Prostate gland (tissue), 2 donors: ENCODE measurements at regions not wholly inside any gene's neighbourhood (a gene's known extent, or its start where the extent isn't known, plus 50 kb on each side); places are given as distances from the start of the nearest gene placed in this dataset.
"Not testable (repeated sequence)": the region's sequence is repeated elsewhere in the genome, so short reads cannot be mapped to it uniquely, and the experiment has no call there.

Experiments
- DNase-seq: peaks from one replicate; pipeline ENCODE4 v3.0.0-alpha.2; 2019; ENCODE audit warnings: low spot score
- H3K27ac ChIP-seq, 2 donors: fragments of 200-600 bp; sonication (generic); 2 replicates each; pipeline ENCODE4 v1.5.1; 2017 to 2019
- H3K27me3 ChIP-seq: fragments of 200-600 bp; sonication (generic); replicated peaks from 2 replicates; pipeline ENCODE4 v1.5.1; 2019; ENCODE audit not compliant: insufficient read depth
- H3K36me3 ChIP-seq, 2 donors: fragments of 200-600 bp; sonication (generic); 1 replicate in 1 of 2; 2 replicates in 1 of 2; pipeline versions ENCODE4 v1.5.1 to v1.8.1; 2017 to 2019
- H3K4me1 ChIP-seq: fragments of 200-600 bp; sonication (generic); replicated peaks from 2 replicates; pipeline ENCODE4 v1.5.1; 2019
- H3K4me3 ChIP-seq, 2 donors: fragments of 200-600 bp; sonication (generic); 2 replicates each; pipeline ENCODE4 v1.5.1; 2017 to 2019
- H3K9me3 ChIP-seq: fragments of 200-600 bp; sonication (generic); 2 replicates; pipeline ENCODE4 v1.5.1; 2017
- CTCF ChIP-seq, 4 experiments: fragments of 200-600 bp in 2 of 4; fragments of 450-650 bp in 2 of 4; sonication (generic) in 2 of 4; IDR thresholded peaks; 1 replicate in 3 of 4; 2 replicates in 1 of 4; pipeline ENCODE4 v1.5.1; 2016 to 2019; ENCODE audit warnings: antibody characterized with exemption in 4 of 4, mild to moderate bottlenecking in 2 of 4, moderate library complexity in 2 of 4
- POLR2A ChIP-seq: fragments of 450-650 bp; IDR thresholded peaks from one replicate; pipeline ENCODE4 v1.6.1; 2016; ENCODE audit warnings: antibody characterized with exemption, mild to moderate bottlenecking
- POLR2AphosphoS5 ChIP-seq: sonication (generic); formaldehyde crosslinking; IDR thresholded peaks from one replicate; pipeline ENCODE4 v1.6.1; 2017; ENCODE audit warnings: antibody characterized with exemption
- WGBS: methylation state at CpG from one replicate; pipeline ENCODE4 v1.1.5; 2018; 5-methylcytosine and 5-hydroxymethylcytosine counted together
- intact Hi-C: fragments of 100-400 bp; cut with DNase I; formaldehyde crosslinking; loops from one replicate; pipeline ENCODE4 v1.14.2; 2022

GRCh38 chr11:69948256-69949141 lies 129.3 kb upstream of the FGF3 start:
- 65% methylated on average over 24 of the region's 24 CpGs for WGBS
- H3K4me1 ChIP-seq, result no peaks in the 10 kb centered on the region
- H3K4me3 ChIP-seq, result no peak overlapping the region
- H3K9me3 ChIP-seq, result no peaks in the 10 kb centered on the region
- no peak for DNase-seq
- no peaks in the 10 kb centered on the region for H3K36me3 ChIP-seq
- no peak overlapping the region for H3K27ac ChIP-seq
- TF ChIP-seq POLR2A, result no peak
- TF ChIP-seq POLR2AphosphoS5, result no peak
- peak in 1 of 4 experiments; percentile 22 for TF ChIP-seq CTCF (IDR thresholded peaks at IDR 0.05)
- intact Hi-C loops, result no loop called here
- H3K27me3 ChIP-seq, result no peaks in the 10 kb centered on the region

- no peak for DNase-seq
- no peak overlapping the region for H3K4me3 ChIP-seq
- no peak for TF ChIP-seq POLR2AphosphoS5
- TF ChIP-seq POLR2A, result no peak
- TF ChIP-seq CTCF (IDR thresholded peaks at IDR 0.05), result no peak
- H3K4me1 ChIP-seq, result no peaks in the 10 kb centered on the region
- H3K27ac ChIP-seq, result no peak overlapping the region
- intact Hi-C loops, result no loop called here
- H3K9me3 ChIP-seq, result no peaks in the 10 kb centered on the region
- 94% methylated on average over 3 of the region's 6 CpGs for WGBS
- no peaks in the 10 kb centered on the region for H3K36me3 ChIP-seq
- no peaks in the 10 kb centered on the region for H3K27me3 ChIP-seq
Observed at GRCh38 chr11:69949327-69949726, 128.8 kb upstream of the ANO1 start.

GRCh38 chr11:69950120-69950519 lies 128.0 kb upstream of the ANO1 start:
- H3K9me3 ChIP-seq, result no peaks in the 10 kb centered on the region
- DNase-seq, result no peak
- no peaks in the 10 kb centered on the region for H3K27me3 ChIP-seq
- intact Hi-C loops, result no loop called here
- no peak overlapping the region for H3K4me3 ChIP-seq
- H3K36me3 ChIP-seq, result no peaks in the 10 kb centered on the region
- no peak overlapping the region for H3K27ac ChIP-seq
- TF ChIP-seq POLR2AphosphoS5, result no peak
- peak in 3 of 4 experiments; percentile 35 to 44 (median 42) for TF ChIP-seq CTCF (IDR thresholded peaks at IDR 0.05)
- no peak for TF ChIP-seq POLR2A
- no peaks in the 10 kb centered on the region for H3K4me1 ChIP-seq
- WGBS, result 74% methylated on average over 8 of the region's 8 CpGs

- H3K36me3 ChIP-seq, result no peaks in the 10 kb centered on the region
- no peak overlapping the region for H3K4me3 ChIP-seq
- H3K27me3 ChIP-seq, result no peaks in the 10 kb centered on the region
- H3K9me3 ChIP-seq, result no peaks in the 10 kb centered on the region
- 61% methylated on average over 6 of the region's 6 CpGs for WGBS
- no peaks in the 10 kb centered on the region for H3K4me1 ChIP-seq
- DNase-seq, result no peak
- intact Hi-C loops, result no loop called here
- no peak overlapping the region for H3K27ac ChIP-seq
- TF ChIP-seq POLR2A (no peak), POLR2AphosphoS5 (no peak), CTCF (IDR thresholded peaks at IDR 0.05) (no peak)
Observed at GRCh38 chr11:69950621-69951020, 127.5 kb upstream of the ANO1 start.

- Histone ChIP-seq H3K27ac (no peak overlapping the region), H3K4me1 (no peaks in the 10 kb centered on the region), H3K36me3 (no peaks in the 10 kb centered on the region), H3K27me3 (no peaks in the 10 kb centered on the region), H3K4me3 (no peak overlapping the region), H3K9me3 (no peaks in the 10 kb centered on the region)
- WGBS, result 90% methylated on average over 8 of the region's 8 CpGs
- intact Hi-C loops, result no loop called here
- no peak for TF ChIP-seq POLR2A
- no peak for TF ChIP-seq CTCF (IDR thresholded peaks at IDR 0.05)
- TF ChIP-seq POLR2AphosphoS5, result no peak
- DNase-seq, result no peak
Observed at GRCh38 chr11:69951821-69952220, 126.3 kb upstream of the ANO1 start.

GRCh38 chr11:69952229-69952975 lies 125.7 kb upstream of the ANO1 start:
- H3K27me3 ChIP-seq, H3K4me1 ChIP-seq, H3K36me3 ChIP-seq, H3K9me3 ChIP-seq, DNase-seq, H3K4me3 ChIP-seq, intact Hi-C loops, H3K27ac ChIP-seq: not testable (repeated sequence)
- 78% methylated on average over 18 of the region's 18 CpGs for WGBS
